Fibroblast of the aortic adventitia (primary cell): ENCODE measurements at regions not wholly inside any gene's neighbourhood (a gene's known extent, or its start where the extent isn't known, plus 50 kb on each side); places are given as distances from the start of the nearest gene placed in this dataset.

ENCODE experiments used
- DNase-seq: peaks from one replicate; pipeline ENCODE4 v3.0.0-alpha.2; 2010; ENCODE audit warnings: low read depth
- H3K4me3 ChIP-seq: 2 replicates; pipeline ENCODE4 v1.5.1; 2011; ENCODE audit warnings: low read depth, mild to moderate bottlenecking, control low read depth, low read length, moderate library complexity
- TF ChIP-seq, protein P1 (sequence below): IDR thresholded peaks from 2 replicates; pipeline ENCODE4 v1.5.1; 2011; ENCODE audit warnings: mild to moderate bottlenecking, low read length, control low read depth, inconsistent platforms; ENCODE audit not compliant: insufficient read depth

DNA sequence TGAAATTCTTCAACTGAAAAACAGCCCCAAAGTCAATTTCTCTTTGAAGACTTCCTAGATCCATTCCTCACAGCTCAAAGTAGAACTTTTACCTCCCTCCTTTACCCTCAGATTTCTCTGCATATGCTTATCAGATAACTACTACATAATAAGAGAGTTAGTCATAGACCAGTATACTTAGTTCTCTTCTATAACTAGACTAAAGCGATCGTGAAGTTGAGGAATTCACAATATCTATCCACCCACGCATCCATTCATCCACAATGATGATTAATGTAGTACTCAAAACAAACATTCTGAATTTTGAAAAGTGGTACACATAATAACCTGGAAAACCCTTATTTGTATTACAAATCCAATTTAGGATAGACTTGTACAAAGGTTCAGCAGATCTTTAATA, 800.9 kb upstream of the TENM4 start:
- no peak overlapping the region for H3K4me3 ChIP-seq
- no peak for DNase-seq
- TF ChIP-seq, protein P1, sequence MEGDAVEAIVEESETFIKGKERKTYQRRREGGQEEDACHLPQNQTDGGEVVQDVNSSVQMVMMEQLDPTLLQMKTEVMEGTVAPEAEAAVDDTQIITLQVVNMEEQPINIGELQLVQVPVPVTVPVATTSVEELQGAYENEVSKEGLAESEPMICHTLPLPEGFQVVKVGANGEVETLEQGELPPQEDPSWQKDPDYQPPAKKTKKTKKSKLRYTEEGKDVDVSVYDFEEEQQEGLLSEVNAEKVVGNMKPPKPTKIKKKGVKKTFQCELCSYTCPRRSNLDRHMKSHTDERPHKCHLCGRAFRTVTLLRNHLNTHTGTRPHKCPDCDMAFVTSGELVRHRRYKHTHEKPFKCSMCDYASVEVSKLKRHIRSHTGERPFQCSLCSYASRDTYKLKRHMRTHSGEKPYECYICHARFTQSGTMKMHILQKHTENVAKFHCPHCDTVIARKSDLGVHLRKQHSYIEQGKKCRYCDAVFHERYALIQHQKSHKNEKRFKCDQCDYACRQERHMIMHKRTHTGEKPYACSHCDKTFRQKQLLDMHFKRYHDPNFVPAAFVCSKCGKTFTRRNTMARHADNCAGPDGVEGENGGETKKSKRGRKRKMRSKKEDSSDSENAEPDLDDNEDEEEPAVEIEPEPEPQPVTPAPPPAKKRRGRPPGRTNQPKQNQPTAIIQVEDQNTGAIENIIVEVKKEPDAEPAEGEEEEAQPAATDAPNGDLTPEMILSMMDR: no peak

DNA sequence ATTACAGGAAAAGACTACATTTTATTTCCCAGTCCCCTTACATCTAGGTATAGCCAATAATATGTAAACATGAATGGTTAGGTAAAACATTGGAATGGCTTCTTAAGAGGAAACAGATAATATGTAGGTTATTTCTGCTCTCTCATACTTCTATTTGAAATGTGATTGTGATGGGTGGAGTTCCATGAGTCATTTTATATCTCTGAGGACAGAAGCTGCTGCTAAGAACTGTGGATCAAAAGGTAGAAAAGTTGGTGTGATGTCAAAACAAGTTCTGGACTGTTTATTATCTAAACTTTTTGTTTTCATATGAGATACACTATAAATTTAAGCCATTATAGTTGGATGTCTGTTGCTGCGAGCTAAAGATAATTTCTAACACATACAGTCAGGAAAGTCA, 799.4 kb upstream of the TENM4 start:
- no peak overlapping the region for H3K4me3 ChIP-seq
- TF ChIP-seq, protein P1: no peak
- no peak for DNase-seq

DNA sequence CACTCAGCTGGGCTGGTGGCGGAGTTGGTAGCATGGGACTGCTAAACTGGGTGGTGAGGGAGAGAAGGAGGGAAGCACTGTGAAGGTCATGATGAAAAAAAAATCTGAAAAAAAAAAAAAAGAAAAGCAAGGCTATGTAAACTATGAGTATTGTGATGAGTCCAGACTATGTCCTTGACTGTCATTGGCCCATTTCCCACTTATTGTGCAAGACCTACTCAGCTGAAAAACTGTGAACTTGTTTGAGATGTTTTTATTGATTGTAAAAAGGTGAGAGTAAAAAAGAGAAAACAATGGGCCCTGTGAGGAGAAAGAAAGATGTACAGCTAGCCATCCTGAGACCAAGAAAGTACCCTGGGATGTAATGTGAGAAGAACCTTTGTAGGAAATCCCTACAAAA, 798.4 kb upstream of the TENM4 start:
- no peak for DNase-seq
- H3K4me3 ChIP-seq: no peak overlapping the region
- TF ChIP-seq, protein P1: no peak

DNA sequence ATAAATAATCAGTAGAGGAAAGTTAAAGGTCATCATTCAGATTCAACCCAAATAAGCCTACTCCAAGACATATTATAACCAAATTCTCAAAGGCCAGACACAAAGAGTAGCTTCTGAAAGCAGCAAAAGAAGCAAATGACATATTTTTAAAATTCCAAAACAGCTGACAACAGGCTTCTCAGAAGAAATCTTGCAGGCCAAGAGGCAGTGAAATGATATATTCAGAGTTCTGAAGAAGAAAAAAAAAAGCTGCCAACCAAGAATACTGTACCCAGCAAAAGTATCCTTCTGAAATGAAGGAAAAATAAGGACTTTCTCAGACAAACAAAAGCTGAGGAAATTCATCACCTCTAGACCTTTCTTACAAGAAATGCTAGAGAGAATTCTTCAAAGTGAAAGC, 787.1 kb upstream of the TENM4 start:
- no peak for DNase-seq
- H3K4me3 ChIP-seq: no peak overlapping the region
- TF ChIP-seq, protein P1: no peak

DNA sequence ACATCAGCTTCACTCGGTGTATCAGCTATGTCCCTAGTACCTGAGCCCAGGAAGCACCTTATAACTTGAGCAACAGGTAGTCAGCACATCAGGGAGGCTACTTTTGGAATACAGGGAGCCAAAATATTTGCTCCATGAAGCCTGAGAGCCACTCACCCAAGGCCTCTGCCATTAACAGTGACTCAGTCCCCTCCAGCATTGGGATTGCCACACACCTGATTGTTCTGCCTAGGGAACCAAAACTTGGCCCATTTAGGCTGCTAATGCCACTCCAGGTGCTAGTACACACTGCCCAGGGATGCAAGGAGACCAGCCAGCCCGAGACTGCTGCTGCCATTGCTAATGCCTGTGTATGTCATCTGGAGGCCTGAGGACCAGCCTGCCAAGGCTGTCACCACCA, 773.6 kb upstream of the TENM4 start:
- TF ChIP-seq, protein P1: no peak
- DNase-seq: no peak
- no peak overlapping the region for H3K4me3 ChIP-seq

DNA sequence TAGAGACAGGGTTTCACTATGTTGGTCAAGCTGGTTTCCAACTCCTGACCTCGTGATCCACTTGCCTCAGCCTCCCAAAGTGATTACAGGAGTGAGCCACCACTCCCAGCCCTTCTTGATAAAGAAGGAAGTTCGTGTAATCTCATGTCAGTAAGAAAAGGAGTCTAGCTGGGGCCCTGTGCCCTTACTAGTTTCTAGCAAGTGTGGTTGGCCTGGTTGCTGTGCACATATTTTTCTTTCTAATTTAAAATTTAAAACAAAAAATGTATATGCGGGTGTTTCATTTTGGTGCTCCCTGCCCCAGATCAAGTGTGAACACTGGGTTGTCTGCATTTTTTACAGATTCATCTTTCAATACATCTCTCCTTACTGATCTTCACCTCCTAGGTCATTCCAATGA, 770.8 kb upstream of the TENM4 start:
- no peak for DNase-seq

DNA sequence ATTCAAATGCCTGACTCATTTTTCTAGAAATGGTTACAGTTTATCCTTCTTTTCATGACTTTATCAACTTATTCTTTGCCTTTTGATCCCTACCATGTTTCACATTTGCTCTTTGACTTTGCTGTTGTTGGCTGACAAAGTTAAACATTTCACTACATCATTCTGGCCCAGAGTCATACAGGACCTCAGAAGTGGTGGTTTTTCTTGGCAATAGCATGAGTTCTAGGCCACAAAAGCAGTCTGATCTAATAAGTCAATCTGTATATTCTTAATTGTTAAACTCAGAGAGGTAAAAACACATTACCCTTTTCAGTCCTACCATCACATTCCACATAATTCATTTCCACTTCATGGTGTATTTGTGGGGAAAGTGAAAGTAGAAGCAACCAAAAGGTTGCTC, 763.2 kb upstream of the TENM4 start:
- no peak for DNase-seq
- TF ChIP-seq, protein P1: no peak
- no peak overlapping the region for H3K4me3 ChIP-seq

More for the DNA sequence above, 770.8 kb upstream of the TENM4 start:
- H3K4me3 ChIP-seq: no peak overlapping the region
- TF ChIP-seq, protein P1: no peak
